Stimulated activated CD4-positive, alpha-beta T cell treated with anti-CD3 and anti-CD28 coated beads, Interleukin-4, amount 100 ng/mL, for 48 hours (primary cell): ENCODE measurements at regions not wholly inside any gene's neighbourhood (a gene's known extent, or its start where the extent isn't known, plus 50 kb on each side); places are given as distances from the start of the nearest gene placed in this dataset.

Experiments
- DNase-seq, 2 donors: peaks; one replicate each; pipeline ENCODE4 v3.0.0-alpha.2; 2020; ENCODE audit warnings: low read depth in 2 of 2

- no peak for DNase-seq
Observed at GRCh38 chr1:157189986-157190982, 52.1 kb upstream of the ETV3 start.

GRCh38 chr1:157189096-157189495 lies 50.9 kb upstream of the ETV3 start:
- DNase-seq, result no peak
